Neural cell (in vitro differentiated cells): ENCODE measurements at regions not wholly inside any gene's neighbourhood (a gene's known extent, or its start where the extent isn't known, plus 50 kb on each side); places are given as distances from the start of the nearest gene placed in this dataset.

Source experiments
- CTCF ChIP-seq: fragments of 450-650 bp; IDR thresholded peaks from 2 replicates; pipeline ENCODE4 v1.5.1; 2014; ENCODE audit warnings: antibody characterized with exemption, mild to moderate bottlenecking, moderate library complexity; ENCODE audit not compliant: poor library complexity, severe bottlenecking
- TAF1 ChIP-seq: IDR thresholded peaks from 2 replicates; pipeline ENCODE4 v1.6.1; 2012; ENCODE audit warnings: low read depth

- TF ChIP-seq TAF1, result no peak
- TF ChIP-seq CTCF, result no peak
Measured at GRCh38 chr11:112481431-112481830, 220.8 kb upstream of the PLET1 start.
